Lower leg skin (tissue), 3 donors: ENCODE measurements at regions not wholly inside any gene's neighbourhood (a gene's known extent, or its start where the extent isn't known, plus 50 kb on each side); places are given as distances from the start of the nearest gene placed in this dataset.
"Not testable (repeated sequence)": the region's sequence is repeated elsewhere in the genome, so short reads cannot be mapped to it uniquely, and the experiment has no call there.

Source experiments
- CTCF ChIP-seq, 3 donors: fragments of 450-650 bp; IDR thresholded peaks; one replicate each; pipeline ENCODE4 v1.5.1; 2016; ENCODE audit warnings: antibody characterized with exemption in 3 of 3, mild to moderate bottlenecking in 3 of 3, moderate library complexity in 2 of 3
- POLR2A ChIP-seq, 2 donors: fragments of 450-650 bp; IDR thresholded peaks; one replicate each; pipeline ENCODE4 v1.6.1; 2016 to 2017; ENCODE audit warnings: antibody characterized with exemption in 2 of 2, mild to moderate bottlenecking in 1 of 2, moderate library complexity in 1 of 2

GRCh38 chr15:24511598-24511997, 164.0 kb upstream of the NPAP1 start:
- not testable (repeated sequence) for TF ChIP-seq CTCF, POLR2A (IDR thresholded peaks at IDR 0.05)
